Lung (tissue), 11 donors: ENCODE measurements at regions not wholly inside any gene's neighbourhood (a gene's known extent, or its start where the extent isn't known, plus 50 kb on each side); places are given as distances from the start of the nearest gene placed in this dataset.
A peak's percentile ranks its signal among the peaks of the same experiment; 100 is the strongest.

Source experiments
- ATAC-seq: fragments of 200-7000 bp; cut with Tn5 transposase; one replicate; pipeline ENCODE4 v1.9.1; 2020; ENCODE audit warnings: moderate number of reproducible peaks; ENCODE audit not compliant: insufficient read depth, low FRiP score
- DNase-seq, 3 donors: peaks; one replicate each; pipeline ENCODE4 v3.0.0-alpha.2; 2013 to 2017
- H3K27ac ChIP-seq, 2 donors: one replicate each; pipeline ENCODE4 v1.5.1; 2013; ENCODE audit warnings: mild to moderate bottlenecking in 2 of 2, moderate library complexity in 2 of 2, control low read depth in 1 of 2, inconsistent platforms in 1 of 2, low read depth in 1 of 2, low read length in 1 of 2
- H3K27me3 ChIP-seq, 3 donors: one replicate each; pipeline ENCODE4 v1.5.1; 2013; ENCODE audit warnings: low read length in 2 of 3; ENCODE audit not compliant: control insufficient read depth in 3 of 3, insufficient read depth in 3 of 3
- H3K36me3 ChIP-seq, 4 donors: one replicate each; pipeline ENCODE4 v1.5.1; 2013; ENCODE audit warnings: low read length in 4 of 4, mild to moderate bottlenecking in 1 of 4, moderate library complexity in 1 of 4; ENCODE audit not compliant: control insufficient read depth in 4 of 4, insufficient read depth in 4 of 4
- H3K4me1 ChIP-seq, 5 donors: one replicate each; pipeline ENCODE4 v1.5.1; 2013; ENCODE audit warnings: low read length in 5 of 5, mild to moderate bottlenecking in 2 of 5, moderate library complexity in 1 of 5; ENCODE audit not compliant: control insufficient read depth in 5 of 5, insufficient read depth in 5 of 5
- H3K4me3 ChIP-seq: one replicate; pipeline ENCODE4 v1.5.1; 2013; ENCODE audit warnings: mild to moderate bottlenecking, control low read depth, moderate library complexity
- H3K9ac ChIP-seq, 2 donors: one replicate each; pipeline ENCODE4 v1.5.1; 2013; ENCODE audit warnings: low read length in 2 of 2, control low read depth in 1 of 2; ENCODE audit not compliant: insufficient read depth in 1 of 2
- H3K9me3 ChIP-seq, 4 donors: one replicate each; pipeline ENCODE4 v1.5.1; 2013; ENCODE audit warnings: low read length in 3 of 4, mild to moderate bottlenecking in 1 of 4, moderate library complexity in 1 of 4; ENCODE audit not compliant: control insufficient read depth in 4 of 4, insufficient read depth in 3 of 4
- WGBS, 2 donors: extraction: QIAGEN DNeasy Blood & Tissue Kit; methylation state at CpG; one replicate each; pipeline ENCODE4 v1.1.7; 2013; 5-methylcytosine and 5-hydroxymethylcytosine counted together
- TF ChIP-seq, protein P1 (sequence below): IDR thresholded peaks from 2 replicates; pipeline ENCODE4 v1.5.1; 2012; ENCODE audit warnings: mild to moderate bottlenecking; ENCODE audit errors: control extremely low read depth, extremely low read depth
- donor health status: control.
- donor health status: control.
- donor health status: Bipolar disorder and iron deficiency.
- donor health status: healthy.
- donor health status: DM: yes; HTN: yes; CAD: no.

DNA sequence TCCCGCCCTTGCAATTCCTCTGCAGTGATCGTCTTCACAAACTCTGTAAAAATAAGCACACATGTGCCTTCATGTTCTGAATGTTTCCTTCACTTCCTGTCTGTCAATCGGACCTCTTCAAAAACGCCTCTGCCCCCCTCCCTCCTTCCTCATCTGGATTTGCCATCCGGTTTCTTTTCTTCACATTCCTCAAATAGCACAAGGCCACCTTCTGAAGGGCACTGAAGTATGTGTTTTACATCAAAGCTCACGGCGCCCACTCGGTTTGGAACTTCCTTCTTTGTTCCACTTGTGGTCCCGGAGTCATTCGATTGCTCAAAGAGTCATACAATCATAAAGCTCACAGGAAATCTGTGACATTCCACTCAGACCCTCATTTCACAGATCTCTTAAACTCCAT is 758.1 kb upstream of the SALL3 start:
- DNase-seq (peak in 1 of 3 donors; percentile 43), ATAC-seq (no peak)
- no peak overlapping the region for H3K27ac ChIP-seq
- no peak overlapping the region for H3K9ac ChIP-seq
- H3K36me3 ChIP-seq, result no peaks in the 10 kb centered on the region
- H3K4me3 ChIP-seq, result no peak overlapping the region
- peaks cover 0 to 4% (median 0%) of the 10 kb centered on the region in 4 donors for H3K9me3 ChIP-seq
- H3K27me3 ChIP-seq, result no peaks in the 10 kb centered on the region
- WGBS, 2 donors, result 15 to 24% methylated on average over 10 of the region's 10 CpGs
- TF ChIP-seq, protein P1, sequence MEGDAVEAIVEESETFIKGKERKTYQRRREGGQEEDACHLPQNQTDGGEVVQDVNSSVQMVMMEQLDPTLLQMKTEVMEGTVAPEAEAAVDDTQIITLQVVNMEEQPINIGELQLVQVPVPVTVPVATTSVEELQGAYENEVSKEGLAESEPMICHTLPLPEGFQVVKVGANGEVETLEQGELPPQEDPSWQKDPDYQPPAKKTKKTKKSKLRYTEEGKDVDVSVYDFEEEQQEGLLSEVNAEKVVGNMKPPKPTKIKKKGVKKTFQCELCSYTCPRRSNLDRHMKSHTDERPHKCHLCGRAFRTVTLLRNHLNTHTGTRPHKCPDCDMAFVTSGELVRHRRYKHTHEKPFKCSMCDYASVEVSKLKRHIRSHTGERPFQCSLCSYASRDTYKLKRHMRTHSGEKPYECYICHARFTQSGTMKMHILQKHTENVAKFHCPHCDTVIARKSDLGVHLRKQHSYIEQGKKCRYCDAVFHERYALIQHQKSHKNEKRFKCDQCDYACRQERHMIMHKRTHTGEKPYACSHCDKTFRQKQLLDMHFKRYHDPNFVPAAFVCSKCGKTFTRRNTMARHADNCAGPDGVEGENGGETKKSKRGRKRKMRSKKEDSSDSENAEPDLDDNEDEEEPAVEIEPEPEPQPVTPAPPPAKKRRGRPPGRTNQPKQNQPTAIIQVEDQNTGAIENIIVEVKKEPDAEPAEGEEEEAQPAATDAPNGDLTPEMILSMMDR, result no peak
- H3K4me1 ChIP-seq, result peaks cover 0 to 6% (median 0%) of the 10 kb centered on the region in 5 donors

DNA sequence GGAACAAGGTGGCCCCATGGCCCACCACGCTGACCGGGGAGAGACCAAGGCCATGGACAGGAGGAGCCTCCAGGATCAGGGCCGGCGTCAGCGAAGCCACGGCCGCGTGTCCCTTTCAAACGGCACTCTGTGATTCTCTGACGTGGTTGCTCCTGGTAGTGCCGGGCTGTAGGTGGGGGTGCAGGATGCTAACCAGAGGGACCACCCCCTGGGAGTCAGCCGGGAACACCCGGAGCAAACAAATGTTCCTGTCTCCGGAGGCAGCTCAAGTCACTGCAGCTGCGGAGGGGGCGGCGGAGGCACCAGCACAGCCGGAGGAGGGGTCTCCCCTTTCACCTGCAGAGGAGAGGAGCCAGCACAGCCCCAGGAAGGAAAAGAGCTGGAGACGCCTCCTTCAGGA is 750.6 kb upstream of the SALL3 start:
- Histone ChIP-seq H3K36me3 (no peaks in the 10 kb centered on the region), H3K4me1 (no peaks in the 10 kb centered on the region), H3K27me3 (no peaks in the 10 kb centered on the region), H3K9me3 (peaks cover 0 to 4% (median 0%) of the 10 kb centered on the region in 4 donors), H3K27ac (no peak overlapping the region), H3K9ac (no peak overlapping the region), H3K4me3 (no peak overlapping the region)
- ATAC-seq (no peak), DNase-seq (no peak)
- WGBS, 2 donors, result 64 to 66% methylated on average over 17 to 19 of the region's 19 CpGs
- TF ChIP-seq, protein P1, result no peak

DNA sequence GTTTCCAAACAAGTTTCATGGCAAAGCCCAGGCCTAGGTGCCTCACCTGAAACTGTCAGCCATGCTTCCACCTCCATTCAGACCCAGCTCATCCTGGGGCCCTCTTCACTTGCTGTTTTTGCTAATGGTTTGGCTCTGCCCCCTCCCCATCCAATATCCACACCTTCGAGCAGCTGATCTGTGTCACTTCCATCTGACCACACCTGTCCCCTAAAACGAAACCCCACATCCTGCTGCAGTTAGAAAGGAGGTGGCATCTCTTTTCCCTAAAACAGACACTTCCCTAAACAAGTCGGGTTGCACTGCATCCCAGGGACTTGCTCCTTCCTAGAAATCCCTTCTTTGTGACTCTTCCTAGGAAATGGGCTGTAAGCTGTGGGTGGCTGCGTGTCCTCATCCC is 748.7 kb upstream of the SALL3 start:
- H3K9ac ChIP-seq, result no peak overlapping the region
- no peaks in the 10 kb centered on the region for H3K4me1 ChIP-seq
- DNase-seq, result no peak
- ATAC-seq, result no peak
- H3K9me3 ChIP-seq, result peaks cover 0 to 4% (median 0%) of the 10 kb centered on the region in 4 donors
- H3K27me3 ChIP-seq, result no peaks in the 10 kb centered on the region
- TF ChIP-seq, protein P1, result no peak
- no peak overlapping the region for H3K4me3 ChIP-seq
- 67 to 72% methylated on average over 4 of the region's 4 CpGs for WGBS, 2 donors
- no peak overlapping the region for H3K27ac ChIP-seq
- no peaks in the 10 kb centered on the region for H3K36me3 ChIP-seq

DNA sequence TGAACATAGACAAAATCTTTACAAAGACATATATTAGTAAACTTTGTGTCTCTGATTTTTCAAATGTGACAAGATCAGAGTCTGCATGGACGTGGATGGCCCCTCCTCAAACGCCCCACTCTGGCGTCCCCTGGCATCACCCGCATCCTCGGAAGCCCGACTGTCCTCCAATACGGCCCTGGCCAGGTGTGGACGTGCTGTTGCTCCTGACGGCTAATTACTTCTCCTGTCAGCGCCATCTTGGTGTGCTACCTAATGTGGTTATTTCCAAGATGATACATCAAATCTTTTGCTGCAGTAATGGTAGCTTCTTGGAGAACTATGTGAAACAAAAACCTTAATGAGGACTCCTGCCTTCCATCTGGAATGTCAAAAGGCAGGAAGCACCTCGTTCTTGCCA is 747.4 kb upstream of the SALL3 start:
- H3K36me3 ChIP-seq, result no peaks in the 10 kb centered on the region
- TF ChIP-seq, protein P1, result no peak
- H3K9ac ChIP-seq, result no peak overlapping the region
- H3K4me3 ChIP-seq, result no peak overlapping the region
- DNase-seq, result no peak
- no peak for ATAC-seq
- no peak overlapping the region for H3K27ac ChIP-seq
- H3K27me3 ChIP-seq, result no peaks in the 10 kb centered on the region
- no peaks in the 10 kb centered on the region for H3K9me3 ChIP-seq
- WGBS, 2 donors, result 81 to 89% methylated on average over 11 of the region's 11 CpGs
- no peaks in the 10 kb centered on the region for H3K4me1 ChIP-seq
